Lung (tissue), 11 donors: ENCODE measurements at regions not wholly inside any gene's neighbourhood (a gene's known extent, or its start where the extent isn't known, plus 50 kb on each side); places are given as distances from the start of the nearest gene placed in this dataset.
"Not testable (repeated sequence)": the region's sequence is repeated elsewhere in the genome, so short reads cannot be mapped to it uniquely, and the experiment has no call there.

Source experiments
- ATAC-seq: fragments of 200-7000 bp; cut with Tn5 transposase; one replicate; pipeline ENCODE4 v1.9.1; 2020; ENCODE audit warnings: moderate number of reproducible peaks; ENCODE audit not compliant: insufficient read depth, low FRiP score
- DNase-seq, 3 donors: peaks; one replicate each; pipeline ENCODE4 v3.0.0-alpha.2; 2013 to 2017
- H3K27ac ChIP-seq, 2 donors: one replicate each; pipeline ENCODE4 v1.5.1; 2013; ENCODE audit warnings: mild to moderate bottlenecking in 2 of 2, moderate library complexity in 2 of 2, control low read depth in 1 of 2, inconsistent platforms in 1 of 2, low read depth in 1 of 2, low read length in 1 of 2
- H3K27me3 ChIP-seq, 3 donors: one replicate each; pipeline ENCODE4 v1.5.1; 2013; ENCODE audit warnings: low read length in 2 of 3; ENCODE audit not compliant: control insufficient read depth in 3 of 3, insufficient read depth in 3 of 3
- H3K36me3 ChIP-seq, 4 donors: one replicate each; pipeline ENCODE4 v1.5.1; 2013; ENCODE audit warnings: low read length in 4 of 4, mild to moderate bottlenecking in 1 of 4, moderate library complexity in 1 of 4; ENCODE audit not compliant: control insufficient read depth in 4 of 4, insufficient read depth in 4 of 4
- H3K4me1 ChIP-seq, 5 donors: one replicate each; pipeline ENCODE4 v1.5.1; 2013; ENCODE audit warnings: low read length in 5 of 5, mild to moderate bottlenecking in 2 of 5, moderate library complexity in 1 of 5; ENCODE audit not compliant: control insufficient read depth in 5 of 5, insufficient read depth in 5 of 5
- H3K4me3 ChIP-seq: one replicate; pipeline ENCODE4 v1.5.1; 2013; ENCODE audit warnings: mild to moderate bottlenecking, control low read depth, moderate library complexity
- H3K9ac ChIP-seq, 2 donors: one replicate each; pipeline ENCODE4 v1.5.1; 2013; ENCODE audit warnings: low read length in 2 of 2, control low read depth in 1 of 2; ENCODE audit not compliant: insufficient read depth in 1 of 2
- H3K9me3 ChIP-seq, 4 donors: one replicate each; pipeline ENCODE4 v1.5.1; 2013; ENCODE audit warnings: low read length in 3 of 4, mild to moderate bottlenecking in 1 of 4, moderate library complexity in 1 of 4; ENCODE audit not compliant: control insufficient read depth in 4 of 4, insufficient read depth in 3 of 4
- WGBS, 2 donors: extraction: QIAGEN DNeasy Blood & Tissue Kit; methylation state at CpG; one replicate each; pipeline ENCODE4 v1.1.7; 2013; 5-methylcytosine and 5-hydroxymethylcytosine counted together
- TF ChIP-seq, protein P1 (sequence below): IDR thresholded peaks from 2 replicates; pipeline ENCODE4 v1.5.1; 2012; ENCODE audit warnings: mild to moderate bottlenecking; ENCODE audit errors: control extremely low read depth, extremely low read depth
- donor health status: control.
- donor health status: control.
- donor health status: Bipolar disorder and iron deficiency.
- donor health status: healthy.
- donor health status: DM: yes; HTN: yes; CAD: no.

DNA sequence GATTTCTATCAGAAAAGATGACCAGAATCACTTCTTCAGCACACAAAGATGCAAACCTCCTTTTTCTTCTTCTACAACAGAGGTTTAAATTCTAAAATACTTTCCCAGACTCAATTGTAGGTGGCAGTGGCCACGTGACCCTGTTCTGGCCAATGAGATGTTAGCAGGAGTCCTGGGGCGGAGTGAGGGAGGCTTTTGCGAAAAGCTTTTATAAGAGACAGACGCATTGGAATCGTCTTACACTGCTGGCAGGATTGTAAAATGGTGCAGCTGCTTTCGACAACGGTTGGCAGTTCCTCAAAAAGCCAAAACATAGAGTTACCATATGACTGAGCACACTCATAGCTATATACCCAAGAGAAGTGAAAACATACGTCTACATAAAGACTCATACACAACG is 87.0 kb upstream of the MAGI3 start:
- TF ChIP-seq, protein P1, sequence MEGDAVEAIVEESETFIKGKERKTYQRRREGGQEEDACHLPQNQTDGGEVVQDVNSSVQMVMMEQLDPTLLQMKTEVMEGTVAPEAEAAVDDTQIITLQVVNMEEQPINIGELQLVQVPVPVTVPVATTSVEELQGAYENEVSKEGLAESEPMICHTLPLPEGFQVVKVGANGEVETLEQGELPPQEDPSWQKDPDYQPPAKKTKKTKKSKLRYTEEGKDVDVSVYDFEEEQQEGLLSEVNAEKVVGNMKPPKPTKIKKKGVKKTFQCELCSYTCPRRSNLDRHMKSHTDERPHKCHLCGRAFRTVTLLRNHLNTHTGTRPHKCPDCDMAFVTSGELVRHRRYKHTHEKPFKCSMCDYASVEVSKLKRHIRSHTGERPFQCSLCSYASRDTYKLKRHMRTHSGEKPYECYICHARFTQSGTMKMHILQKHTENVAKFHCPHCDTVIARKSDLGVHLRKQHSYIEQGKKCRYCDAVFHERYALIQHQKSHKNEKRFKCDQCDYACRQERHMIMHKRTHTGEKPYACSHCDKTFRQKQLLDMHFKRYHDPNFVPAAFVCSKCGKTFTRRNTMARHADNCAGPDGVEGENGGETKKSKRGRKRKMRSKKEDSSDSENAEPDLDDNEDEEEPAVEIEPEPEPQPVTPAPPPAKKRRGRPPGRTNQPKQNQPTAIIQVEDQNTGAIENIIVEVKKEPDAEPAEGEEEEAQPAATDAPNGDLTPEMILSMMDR: no peak
- Histone ChIP-seq H3K36me3 (no peaks in the 10 kb centered on the region), H3K27me3 (no peaks in the 10 kb centered on the region), H3K9me3 (no peaks in the 10 kb centered on the region), H3K4me1 (no peaks in the 10 kb centered on the region), H3K27ac (no peak overlapping the region), H3K4me3 (no peak overlapping the region), H3K9ac (no peak overlapping the region)
- no peak for DNase-seq
- WGBS, 2 donors: 87 to 91% methylated on average over 9 of the region's 9 CpGs
- no peak for ATAC-seq

DNA sequence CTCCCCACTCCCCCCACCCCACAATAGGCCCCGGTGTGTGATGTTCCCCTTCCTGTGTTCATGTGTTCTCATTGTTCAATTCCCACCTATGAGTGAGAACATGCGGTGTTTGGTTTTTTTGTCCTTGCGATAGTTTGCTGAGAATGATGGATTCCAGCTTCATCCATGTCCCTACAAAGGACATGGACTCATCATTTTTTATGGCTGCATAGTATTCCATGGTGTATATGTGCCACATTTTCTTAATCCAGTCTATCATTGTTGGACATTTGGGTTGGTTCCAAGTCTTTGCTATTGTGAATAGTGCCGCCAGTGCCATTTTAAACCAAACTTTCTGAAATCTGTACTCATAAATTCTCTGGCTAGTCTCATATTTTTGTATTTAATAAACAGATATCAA is 85.3 kb upstream of the MAGI3 start:
- H3K4me1 ChIP-seq, ATAC-seq, H3K9ac ChIP-seq, H3K27me3 ChIP-seq, H3K27ac ChIP-seq, H3K4me3 ChIP-seq, DNase-seq, H3K36me3 ChIP-seq, H3K9me3 ChIP-seq: not testable (repeated sequence)
- WGBS, 2 donors: 95 to 96% methylated on average over 4 of the region's 4 CpGs

DNA sequence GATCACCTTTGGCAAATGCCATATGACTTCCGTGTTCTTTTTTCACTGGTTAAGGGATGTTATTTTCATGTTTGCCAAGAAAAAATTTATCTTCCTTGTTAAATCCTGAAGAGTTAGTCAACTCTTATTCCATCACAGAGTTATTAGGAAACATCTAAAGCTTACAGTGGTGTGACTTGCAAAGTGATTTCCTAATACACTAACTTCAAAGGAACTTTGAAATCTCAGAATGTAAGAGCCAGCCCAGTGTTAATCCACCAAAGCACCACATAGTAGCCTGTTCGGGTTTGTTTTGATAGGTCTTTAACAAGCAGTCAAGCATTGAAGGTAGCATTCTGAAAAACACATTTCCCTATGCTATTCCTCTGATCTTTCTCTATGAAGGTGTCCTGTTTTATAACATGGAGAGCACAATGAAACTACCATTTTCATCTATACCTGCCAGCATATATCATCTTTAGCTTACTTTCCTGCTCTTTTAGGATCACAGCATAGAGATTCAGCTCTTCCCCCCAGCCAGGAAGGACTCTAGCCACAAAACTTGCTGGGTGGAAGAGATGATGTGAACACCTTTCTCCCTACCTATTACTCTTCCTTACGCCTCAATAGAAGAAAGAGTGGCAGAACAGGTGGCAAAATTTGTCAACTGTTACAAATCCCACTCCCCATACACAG is 82.4 kb upstream of the MAGI3 start:
- H3K4me3 ChIP-seq: no peak overlapping the region
- no peak overlapping the region for H3K27ac ChIP-seq
- H3K4me1 ChIP-seq: no peaks in the 10 kb centered on the region
- peaks cover 0 to 8% (median 2%) of the 10 kb centered on the region in 4 donors for H3K9me3 ChIP-seq
- TF ChIP-seq, protein P1: no peak
- H3K36me3 ChIP-seq: no peaks in the 10 kb centered on the region
- H3K27me3 ChIP-seq: no peaks in the 10 kb centered on the region
- 61 to 79% methylated on average over 3 of the region's 3 CpGs for WGBS, 2 donors
- DNase-seq (peak in 1 of 3 donors; percentile 17), ATAC-seq (peak; percentile 62)
- H3K9ac ChIP-seq: no peak overlapping the region

DNA sequence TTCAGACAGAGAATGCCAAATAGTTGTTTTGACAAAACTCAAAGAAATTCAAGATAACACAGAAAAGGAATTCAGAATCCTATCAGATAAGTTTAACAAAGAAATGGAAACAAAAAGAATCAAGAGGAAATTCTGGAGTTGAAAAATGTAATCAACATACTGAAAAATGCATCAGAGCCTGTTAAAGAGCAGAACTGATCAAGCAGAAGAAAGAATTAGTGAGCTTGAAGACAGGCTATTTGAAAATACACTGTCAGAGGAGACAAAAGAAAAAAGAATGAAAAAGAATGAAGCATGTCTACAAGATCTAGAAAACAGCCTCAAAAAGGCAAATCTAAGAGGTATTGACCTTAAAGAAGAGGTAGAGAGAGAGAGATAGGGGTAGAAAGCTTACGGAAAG is 77.7 kb upstream of the MAGI3 start:
- H3K4me1 ChIP-seq, H3K27ac ChIP-seq, H3K4me3 ChIP-seq, DNase-seq, H3K9ac ChIP-seq, H3K36me3 ChIP-seq, H3K9me3 ChIP-seq, ATAC-seq, H3K27me3 ChIP-seq: not testable (repeated sequence)
- 94 to 95% methylated on average over 1 of the region's 1 CpG for WGBS, 2 donors
